ENCODE measurements at regions not wholly inside any gene's neighbourhood (a gene's known extent, or its start where the extent isn't known, plus 50 kb on each side); places are given as distances from the start of the nearest gene placed in this dataset.

- H3K4me1 Mint-ChIP-seq (ENCODE audit: low read depth), result peaks cover 2% of the 10 kb centered on the region
- ATAC-seq (replicated peaks in 1 of 2), result no peak
- no peaks in the 10 kb centered on the region for H3K9me3 Mint-ChIP-seq
- no peak for DNase-seq
- peaks cover 46% of the 10 kb centered on the region for H3K27me3 Mint-ChIP-seq (ENCODE audit: low read depth)
- no peaks in the 10 kb centered on the region for H3K36me3 Mint-ChIP-seq (ENCODE audit: insufficient read depth in 2 of 2)
- no peak overlapping the region for H3K4me3 Mint-ChIP-seq
- no peak overlapping the region for H3K27ac Mint-ChIP-seq
These were observed 228.3 kb downstream of the ABHD5 start for GRCh38 chr3:43919029-43919428.

- Mint-ChIP-seq H3K36me3 (ENCODE audit: insufficient read depth in 2 of 2) (no peaks in the 10 kb centered on the region), H3K4me1 (ENCODE audit: low read depth) (no peaks in the 10 kb centered on the region), H3K27ac (no peak overlapping the region), H3K4me3 (no peak overlapping the region), H3K9me3 (no peaks in the 10 kb centered on the region), H3K27me3 (ENCODE audit: low read depth) (peaks cover 43% of the 10 kb centered on the region)
- DNase-seq (no peak), ATAC-seq (replicated peaks in 1 of 2) (no peak)
These were observed 230.4 kb downstream of the ABHD5 start for GRCh38 chr3:43921056-43921648.

GRCh38 chr3:43922374-43922773 lies 231.6 kb downstream of the ABHD5 start:
- no peak overlapping the region for H3K27ac Mint-ChIP-seq
- DNase-seq (no peak), ATAC-seq (replicated peaks in 1 of 2) (no peak)
- H3K9me3 Mint-ChIP-seq, result no peaks in the 10 kb centered on the region
- no peaks in the 10 kb centered on the region for H3K4me1 Mint-ChIP-seq (ENCODE audit: low read depth)
- H3K27me3 Mint-ChIP-seq (ENCODE audit: low read depth), result peaks cover 43% of the 10 kb centered on the region
- no peaks in the 10 kb centered on the region for H3K36me3 Mint-ChIP-seq (ENCODE audit: insufficient read depth in 2 of 2)
- no peak overlapping the region for H3K4me3 Mint-ChIP-seq

GRCh38 chr3:43923104-43923882 lies 232.6 kb downstream of the ABHD5 start:
- Mint-ChIP-seq H3K4me1 (ENCODE audit: low read depth) (no peaks in the 10 kb centered on the region), H3K9me3 (no peaks in the 10 kb centered on the region), H3K36me3 (ENCODE audit: insufficient read depth in 2 of 2) (no peaks in the 10 kb centered on the region), H3K27ac (no peak overlapping the region), H3K27me3 (ENCODE audit: low read depth) (peaks cover 43% of the 10 kb centered on the region), H3K4me3 (no peak overlapping the region)
- DNase-seq (no peak), ATAC-seq (replicated peaks in 1 of 2) (no peak)

DNA sequence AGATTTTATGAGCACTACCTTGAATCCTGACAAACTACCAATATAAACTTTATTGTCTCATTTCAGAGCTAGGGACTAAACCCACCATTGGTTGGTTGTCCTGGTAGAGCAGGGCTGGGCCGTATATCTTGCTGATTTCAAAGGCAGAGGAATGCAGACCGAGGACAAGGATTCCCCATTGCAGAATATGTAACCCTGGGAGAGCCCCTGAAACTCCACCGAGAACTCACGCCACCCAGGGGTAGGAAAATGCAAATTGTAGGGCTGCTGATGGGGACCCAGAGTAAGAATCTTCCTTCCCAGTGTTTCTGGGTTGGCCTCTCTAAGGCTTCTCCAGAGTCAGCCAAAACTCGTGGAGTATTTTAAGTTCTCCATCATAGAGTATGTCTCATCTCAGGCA lies 235.3 kb downstream of the ABHD5 start:
- Mint-ChIP-seq H3K4me3 (no peak overlapping the region), H3K27ac (no peak overlapping the region), H3K4me1 (ENCODE audit: low read depth) (no peaks in the 10 kb centered on the region), H3K36me3 (ENCODE audit: insufficient read depth in 2 of 2) (no peaks in the 10 kb centered on the region), H3K27me3 (ENCODE audit: low read depth) (peaks cover 41% of the 10 kb centered on the region), H3K9me3 (no peaks in the 10 kb centered on the region)
- DNase-seq (no peak), ATAC-seq (replicated peaks in 1 of 2) (no peak)

DNA sequence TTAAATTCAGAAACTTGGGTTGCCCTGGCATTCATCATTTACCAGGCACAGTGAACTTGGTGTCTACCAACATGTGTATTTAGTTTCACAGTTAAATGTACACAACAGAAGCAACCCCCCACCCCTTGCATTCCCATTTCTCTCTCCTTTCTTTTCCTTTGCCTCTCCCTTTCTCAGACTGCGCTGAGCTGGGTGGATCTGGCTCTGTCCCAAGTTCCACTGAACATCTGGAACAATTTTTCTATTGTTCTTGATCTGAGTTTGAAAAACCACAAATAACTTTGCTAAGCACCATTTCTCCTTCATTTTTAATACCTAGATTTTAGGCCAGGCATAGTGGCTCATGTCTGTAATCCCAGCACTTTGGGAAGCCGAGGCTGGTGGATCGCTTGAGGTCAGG lies 242.2 kb downstream of the ABHD5 start:
- H3K27ac Mint-ChIP-seq, result no peak overlapping the region
- no peak for DNase-seq
- H3K36me3 Mint-ChIP-seq (ENCODE audit: insufficient read depth in 2 of 2), result peaks cover 0 to 1% of the 10 kb centered on the region in 2 donors
- no peak overlapping the region for H3K4me3 Mint-ChIP-seq
- no peaks in the 10 kb centered on the region for H3K4me1 Mint-ChIP-seq (ENCODE audit: low read depth)
- H3K9me3 Mint-ChIP-seq, result peaks cover 2% of the 10 kb centered on the region in 2 donors
- ATAC-seq (replicated peaks in 1 of 2), result no peak
- H3K27me3 Mint-ChIP-seq (ENCODE audit: low read depth), result peaks cover 44% of the 10 kb centered on the region

DNA sequence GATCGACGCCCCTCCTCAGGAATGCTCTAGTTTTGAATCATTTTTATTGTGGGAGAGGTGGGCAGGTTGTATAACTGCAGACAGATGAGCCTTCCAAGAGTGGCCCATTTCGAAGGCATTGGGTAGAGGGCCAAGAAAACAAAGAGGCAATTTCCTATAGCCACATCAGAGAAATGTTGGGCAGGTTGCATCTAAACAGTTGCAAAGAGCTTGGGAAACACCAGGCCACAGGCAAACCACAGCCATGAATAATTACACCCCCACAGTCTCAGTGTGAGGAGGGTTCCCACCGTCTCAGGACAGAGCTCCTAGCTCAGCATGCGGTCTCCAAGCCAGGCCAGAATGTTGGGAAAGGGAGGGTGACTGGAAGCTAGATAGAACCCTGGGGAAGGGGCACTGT lies 257.3 kb downstream of the ABHD5 start:
- Mint-ChIP-seq H3K36me3 (ENCODE audit: insufficient read depth in 2 of 2) (peaks cover 1 to 2% of the 10 kb centered on the region in 2 donors), H3K27ac (no peak overlapping the region), H3K4me1 (ENCODE audit: low read depth) (peaks cover 5% of the 10 kb centered on the region), H3K4me3 (no peak overlapping the region), H3K9me3 (no peaks in the 10 kb centered on the region), H3K27me3 (ENCODE audit: low read depth) (peaks cover 33% of the 10 kb centered on the region)
- ATAC-seq (replicated peaks in 1 of 2), result no peak
- no peak for DNase-seq

DNA sequence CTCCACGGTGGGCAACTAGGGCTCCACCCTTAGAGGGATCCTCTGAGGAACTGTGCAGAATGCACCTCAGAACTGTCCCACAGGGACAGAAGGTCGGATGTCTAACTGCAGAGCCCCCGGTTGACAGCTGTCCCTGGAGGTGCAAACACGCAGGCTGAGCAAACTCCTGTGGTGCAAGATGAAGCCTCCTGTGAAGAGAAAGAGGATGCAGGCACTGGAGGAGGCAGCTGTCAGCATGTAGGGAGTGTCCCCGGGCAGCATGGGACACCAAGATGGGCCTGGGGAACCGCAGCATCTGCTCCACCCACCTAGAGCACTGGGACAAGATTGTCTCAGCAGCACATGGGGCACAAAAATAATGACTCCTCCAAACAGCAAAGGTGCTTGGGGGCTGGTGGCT lies 258.9 kb downstream of the ABHD5 start:
- Mint-ChIP-seq H3K36me3 (ENCODE audit: insufficient read depth in 2 of 2) (peaks cover 0 to under 1% of the 10 kb centered on the region in 2 donors), H3K4me3 (no peak overlapping the region), H3K27ac (no peak overlapping the region), H3K9me3 (no peaks in the 10 kb centered on the region), H3K4me1 (ENCODE audit: low read depth) (peaks cover 5% of the 10 kb centered on the region), H3K27me3 (ENCODE audit: low read depth) (peaks cover 22% of the 10 kb centered on the region)
- ATAC-seq (replicated peaks in 1 of 2) (no peak), DNase-seq (no peak)

GRCh38 chr3:43950775-43951174 lies 260.0 kb downstream of the ABHD5 start:
- Mint-ChIP-seq H3K9me3 (no peaks in the 10 kb centered on the region), H3K27me3 (ENCODE audit: low read depth) (peaks cover 27% of the 10 kb centered on the region), H3K4me3 (no peak overlapping the region), H3K27ac (no peak overlapping the region), H3K36me3 (ENCODE audit: insufficient read depth in 2 of 2) (no peaks in the 10 kb centered on the region), H3K4me1 (ENCODE audit: low read depth) (peaks cover 5% of the 10 kb centered on the region)
- DNase-seq (no peak), ATAC-seq (replicated peaks in 1 of 2) (no peak)

- no peak for ATAC-seq (replicated peaks in 1 of 2)
- DNase-seq, result no peak
- Mint-ChIP-seq H3K9me3 (no peaks in the 10 kb centered on the region), H3K27me3 (ENCODE audit: low read depth) (peaks cover 30% of the 10 kb centered on the region), H3K27ac (no peak overlapping the region), H3K36me3 (ENCODE audit: insufficient read depth in 2 of 2) (no peaks in the 10 kb centered on the region), H3K4me1 (ENCODE audit: low read depth) (peaks cover 5% of the 10 kb centered on the region), H3K4me3 (no peak overlapping the region)
These were observed 261.1 kb downstream of the ABHD5 start for GRCh38 chr3:43951813-43952212.

GRCh38 chr3:43953380-43953779 lies 262.6 kb downstream of the ABHD5 start:
- no peak for ATAC-seq (replicated peaks in 1 of 2)
- Mint-ChIP-seq H3K9me3 (no peaks in the 10 kb centered on the region), H3K36me3 (ENCODE audit: insufficient read depth in 2 of 2) (no peaks in the 10 kb centered on the region)

DNA sequence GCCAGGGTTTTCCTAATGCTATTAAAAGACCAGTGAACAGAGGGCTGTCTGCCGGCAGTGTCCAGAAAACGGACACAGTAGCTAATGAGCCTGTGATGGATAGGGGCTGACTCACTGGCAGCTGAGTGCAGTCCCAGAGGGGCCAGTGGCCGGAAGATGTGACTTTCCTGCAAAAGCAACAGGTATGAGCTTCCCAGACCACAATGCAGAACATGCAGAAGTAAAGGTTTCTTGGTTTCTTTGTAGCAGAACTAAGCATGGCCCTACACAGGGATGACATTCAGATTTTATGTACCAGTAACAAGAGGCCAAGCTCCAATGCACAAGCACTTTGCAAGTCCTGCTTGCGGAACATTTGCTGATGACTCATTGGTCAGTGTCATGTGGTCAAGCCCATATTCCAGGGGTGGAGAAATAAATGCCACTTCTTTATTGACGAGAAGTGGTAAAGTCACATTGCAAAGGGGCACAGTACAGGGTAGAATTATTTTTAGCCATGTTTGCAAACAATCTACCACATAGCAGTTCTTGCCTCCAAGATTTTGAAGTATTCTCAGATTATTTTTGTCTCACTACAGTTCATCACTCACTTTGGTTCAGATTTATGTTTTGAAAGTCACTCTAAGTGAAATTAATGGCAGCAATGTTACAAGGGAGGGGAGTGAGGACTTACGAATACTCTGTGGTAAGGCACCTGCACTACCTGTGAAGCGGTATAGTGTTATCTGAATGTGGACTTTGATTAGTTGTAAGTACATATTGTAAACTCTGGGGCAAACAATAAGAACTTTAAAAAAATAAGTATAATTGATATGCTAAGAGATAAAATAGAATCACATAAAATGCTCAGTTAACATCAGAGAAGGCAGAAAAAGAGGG lies 263.3 kb downstream of the ABHD5 start:
- H3K36me3 Mint-ChIP-seq (ENCODE audit: insufficient read depth in 2 of 2), result no peaks in the 10 kb centered on the region
- no peak for ATAC-seq (replicated peaks in 1 of 2)

More at GRCh38 chr3:43953380-43953779, 262.6 kb downstream of the ABHD5 start:
- H3K4me3 Mint-ChIP-seq, result no peak overlapping the region
- H3K4me1 Mint-ChIP-seq (ENCODE audit: low read depth), result peaks cover 11% of the 10 kb centered on the region
- peaks cover 30% of the 10 kb centered on the region for H3K27me3 Mint-ChIP-seq (ENCODE audit: low read depth)
- no peak for DNase-seq
- no peak overlapping the region for H3K27ac Mint-ChIP-seq

GRCh38 chr3:43956945-43957344 lies 266.2 kb downstream of the ABHD5 start:
- Mint-ChIP-seq H3K9me3 (no peaks in the 10 kb centered on the region), H3K4me3 (no peak overlapping the region), H3K27me3 (ENCODE audit: low read depth) (peaks cover 20% of the 10 kb centered on the region), H3K4me1 (ENCODE audit: low read depth) (peaks cover 6% of the 10 kb centered on the region), H3K27ac (no peak overlapping the region), H3K36me3 (ENCODE audit: insufficient read depth in 2 of 2) (no peaks in the 10 kb centered on the region)
- DNase-seq (no peak), ATAC-seq (replicated peaks in 1 of 2) (no peak)

More for the DNA sequence above, 263.3 kb downstream of the ABHD5 start:
- Mint-ChIP-seq H3K27ac (no peak overlapping the region), H3K27me3 (ENCODE audit: low read depth) (peaks cover 26% of the 10 kb centered on the region), H3K9me3 (no peaks in the 10 kb centered on the region), H3K4me1 (ENCODE audit: low read depth) (peaks cover 11% of the 10 kb centered on the region), H3K4me3 (no peak overlapping the region)
- no peak for DNase-seq

Data from activated T-cell treated with anti-CD3 and anti-CD28 coated beads, Interleukin-2, amount 50 U/mL, for 72 hours (primary cell).